Inflammatory macrophage treated with lipopolysaccharide for 4 hours (primary cell): ENCODE measurements at regions not wholly inside any gene's neighbourhood (a gene's known extent, or its start where the extent isn't known, plus 50 kb on each side); places are given as distances from the start of the nearest gene placed in this dataset.

Experiments used
- DNase-seq: peaks from one replicate; pipeline ENCODE4 v3.0.0-alpha.2; 2020

GRCh38 chr20:24256307-24256706, 213.1 kb upstream of the SYNDIG1 start:
- no peak for DNase-seq

DNA sequence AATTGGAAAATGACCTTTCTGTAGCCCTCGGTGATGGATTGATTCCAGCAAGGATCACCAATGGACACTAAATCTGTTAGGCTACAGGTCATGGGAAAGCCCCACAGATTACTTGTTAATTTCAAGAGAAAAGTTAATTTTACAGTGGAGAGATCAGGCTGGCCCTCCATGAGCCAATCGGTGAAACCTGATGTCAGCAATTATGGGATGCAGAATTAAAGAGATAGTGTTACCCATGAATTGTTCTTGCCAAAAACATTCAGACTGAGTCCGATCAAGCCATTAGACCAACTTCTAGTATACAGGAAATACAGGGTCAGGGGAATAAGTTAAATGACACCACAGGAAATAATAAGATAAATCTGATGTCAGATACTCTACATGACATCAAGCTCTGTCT, 214.9 kb upstream of the SYNDIG1 start:
- no peak for DNase-seq

DNA sequence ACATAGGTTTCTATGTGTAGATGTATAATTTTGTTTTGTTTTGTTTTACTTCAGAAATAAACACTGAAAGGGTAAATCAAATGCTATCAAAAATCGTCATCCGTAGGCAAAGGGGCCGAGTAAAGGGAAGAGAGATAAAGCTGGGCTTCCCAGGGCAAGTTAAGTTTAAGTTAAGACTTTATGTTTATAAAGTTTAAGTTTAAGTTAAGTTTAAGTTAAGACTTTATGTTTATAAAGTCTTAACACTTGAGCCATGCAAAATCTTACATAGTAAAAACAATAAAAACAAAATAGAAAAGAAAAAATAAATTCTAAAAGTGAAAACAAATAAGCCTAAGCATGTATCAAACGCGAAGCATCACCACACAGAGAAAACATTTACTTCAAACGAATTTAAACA, 216.1 kb upstream of the SYNDIG1 start:
- DNase-seq = no peak

- DNase-seq = no peak
Observed at GRCh38 chr20:24245094-24245493, 224.3 kb upstream of the SYNDIG1 start.

DNA sequence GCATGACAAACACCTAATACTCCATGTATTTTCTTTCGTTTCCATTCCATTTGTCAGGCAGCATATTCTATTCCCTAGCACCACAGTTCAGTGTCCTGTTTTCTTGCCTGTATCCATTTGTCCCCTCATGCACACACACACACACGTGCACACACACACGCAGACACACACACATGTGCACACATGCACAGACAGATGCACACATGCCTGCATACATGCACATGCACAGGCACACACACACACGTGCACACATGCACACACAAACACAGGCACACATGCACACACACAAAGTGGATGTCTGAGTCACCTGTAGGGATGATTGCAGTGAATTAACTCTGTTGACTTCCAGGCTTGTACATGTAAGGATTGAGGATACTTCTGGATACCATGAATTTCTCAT, 226.7 kb upstream of the SYNDIG1 start:
- DNase-seq = no peak

DNA sequence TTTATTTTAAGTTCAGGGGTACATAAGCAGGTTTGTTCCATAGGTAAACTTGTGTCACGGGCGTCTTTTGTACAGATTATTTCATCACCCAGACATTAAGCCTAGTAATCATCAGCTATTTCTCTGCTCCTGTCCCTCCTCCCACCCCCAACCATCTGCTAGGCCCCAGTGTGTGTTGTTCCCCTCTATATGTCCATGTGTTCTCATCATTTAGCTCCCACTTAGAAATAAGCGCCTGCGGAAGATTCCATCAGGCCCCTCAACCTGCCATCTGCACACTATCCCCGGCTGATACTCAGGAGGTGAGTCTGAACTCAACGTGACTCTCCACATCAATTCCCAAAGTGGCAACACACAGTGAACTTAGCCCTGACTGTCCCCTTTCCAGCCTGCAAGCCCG, 228.0 kb upstream of the SYNDIG1 start:
- DNase-seq = no peak

DNA sequence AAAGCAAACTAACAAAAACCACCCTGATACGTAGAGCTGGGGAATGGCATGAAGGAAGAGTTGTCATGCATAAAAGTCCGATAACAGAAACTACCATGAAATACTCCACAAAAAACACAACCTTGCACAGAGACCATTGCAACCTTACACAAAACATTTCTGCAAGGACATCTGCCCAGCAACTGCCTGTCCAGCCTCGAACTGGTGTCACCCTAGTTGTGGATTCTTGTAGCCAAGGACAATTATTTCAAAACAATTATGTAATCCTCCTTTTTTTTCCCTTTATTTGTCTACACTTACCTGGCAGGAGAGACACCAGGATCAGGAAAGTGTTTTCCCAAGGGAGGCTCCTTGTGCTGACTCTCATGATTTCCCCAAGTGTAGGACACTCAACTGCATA, 232.5 kb upstream of the SYNDIG1 start:
- no peak for DNase-seq

GRCh38 chr20:24236201-24236600, 233.2 kb upstream of the SYNDIG1 start:
- DNase-seq = no peak

GRCh38 chr20:24235296-24236175, 233.9 kb upstream of the SYNDIG1 start:
- DNase-seq = no peak

DNA sequence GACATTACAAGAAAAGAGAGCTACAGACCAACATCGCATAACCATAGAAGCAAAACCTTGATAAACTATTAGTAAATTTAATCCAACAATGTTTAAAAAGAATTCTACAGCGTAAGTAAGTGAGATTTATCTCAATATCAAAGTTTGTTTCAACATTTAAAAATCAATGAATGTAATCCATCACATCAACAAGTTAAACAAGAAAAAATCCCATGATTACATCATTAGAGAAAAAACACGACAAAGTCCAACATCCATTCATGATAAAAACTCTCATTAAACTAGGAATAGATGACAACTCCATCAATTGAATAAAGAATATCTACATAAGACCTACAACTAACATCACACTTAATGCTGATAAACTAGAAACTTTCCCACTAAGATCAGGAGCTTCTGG, 239.0 kb upstream of the GGTLC1 start:
- no peak for DNase-seq

DNA sequence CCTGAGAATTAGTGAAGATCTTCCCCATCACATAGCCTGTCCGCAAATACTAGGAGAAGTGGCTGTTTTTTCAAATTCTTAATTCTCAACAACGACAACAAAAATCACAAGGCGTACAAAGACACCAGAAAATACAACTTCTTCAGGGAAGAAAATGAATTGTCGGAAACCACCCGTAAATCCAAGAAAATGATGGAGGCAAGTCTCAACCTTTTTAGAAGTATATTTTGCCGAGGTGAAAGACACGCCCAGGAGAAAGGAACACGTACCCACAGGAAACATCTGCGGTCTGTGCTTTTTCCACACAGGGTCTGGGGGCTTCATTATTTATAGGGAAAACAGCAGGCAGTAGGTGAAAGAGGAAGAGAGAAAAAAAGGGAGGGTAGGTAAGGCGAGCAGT, 223.9 kb upstream of the GGTLC1 start:
- DNase-seq = no peak

- DNase-seq = no peak
Observed at GRCh38 chr20:24211972-24212371, 223.4 kb upstream of the GGTLC1 start.

DNA sequence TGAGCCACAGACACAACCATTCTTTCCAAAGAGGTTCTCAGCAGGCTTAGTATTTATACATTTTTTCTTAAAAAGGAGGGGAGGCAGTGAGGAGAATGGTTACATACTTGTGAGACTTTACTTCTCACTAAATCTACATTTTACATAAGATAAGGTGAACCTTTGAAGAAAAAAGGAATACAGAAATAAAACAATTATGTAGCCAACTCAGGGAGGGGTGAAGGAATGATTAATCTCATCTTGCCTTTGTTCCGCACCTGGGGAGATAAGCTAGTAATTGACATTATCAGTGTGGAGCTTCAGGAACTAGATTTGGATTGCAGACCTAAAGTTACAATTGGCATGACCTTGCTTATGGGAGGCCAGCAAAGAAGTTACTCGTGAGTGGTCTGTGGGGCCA, 221.8 kb upstream of the GGTLC1 start:
- no peak for DNase-seq

- DNase-seq = no peak
Observed at GRCh38 chr20:24208652-24209051, 220.1 kb upstream of the GGTLC1 start.

DNA sequence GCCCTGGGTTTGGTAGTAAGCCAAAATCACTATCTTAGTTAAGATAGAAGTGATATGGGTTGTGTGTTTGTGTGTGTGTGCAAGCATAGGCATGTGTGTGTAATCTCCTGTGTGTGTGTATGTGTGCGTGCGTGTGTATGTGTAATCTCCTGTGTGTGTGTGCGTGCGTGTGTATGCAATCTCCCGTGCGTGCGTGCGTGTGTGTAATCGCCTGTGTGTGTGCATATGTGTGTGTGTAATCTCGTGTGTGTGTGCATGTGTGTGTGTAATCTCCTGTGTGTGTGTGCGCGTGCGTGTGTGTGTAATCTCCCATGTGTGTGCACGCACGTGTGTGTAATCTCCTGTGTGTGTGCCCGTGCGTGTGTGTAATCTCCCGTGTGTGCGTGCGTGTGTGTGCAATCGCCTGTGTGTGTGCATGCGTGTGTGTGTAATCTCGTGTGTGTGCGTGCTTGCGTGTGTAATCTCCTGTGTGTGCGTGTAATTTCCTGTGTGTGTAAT, 219.3 kb upstream of the GGTLC1 start:
- DNase-seq = no peak

- DNase-seq = no peak
Observed at GRCh38 chr20:24206995-24207394, 218.4 kb upstream of the GGTLC1 start.

- DNase-seq = no peak
Observed at GRCh38 chr20:24203526-24204183, 215.1 kb upstream of the GGTLC1 start.

DNA sequence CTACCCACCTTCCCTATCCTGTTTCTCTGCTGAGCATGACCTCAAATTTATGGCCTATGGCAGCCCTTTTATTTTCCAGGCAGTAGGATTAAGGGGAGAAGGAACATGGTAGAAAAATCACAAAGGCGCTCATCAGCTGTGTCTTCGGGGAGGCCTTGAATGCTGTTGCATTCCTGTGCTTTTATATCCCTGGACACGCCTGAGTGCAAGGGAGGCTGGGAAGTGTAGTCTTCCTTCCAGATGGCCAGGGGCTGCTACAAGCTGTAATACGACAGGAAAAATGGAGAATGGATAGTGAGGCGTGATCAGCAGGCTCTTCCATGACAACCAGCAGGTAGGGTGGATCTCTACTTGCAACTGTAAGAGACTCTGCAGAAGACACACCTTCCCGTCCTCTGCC, 210.9 kb upstream of the GGTLC1 start:
- DNase-seq = no peak

DNA sequence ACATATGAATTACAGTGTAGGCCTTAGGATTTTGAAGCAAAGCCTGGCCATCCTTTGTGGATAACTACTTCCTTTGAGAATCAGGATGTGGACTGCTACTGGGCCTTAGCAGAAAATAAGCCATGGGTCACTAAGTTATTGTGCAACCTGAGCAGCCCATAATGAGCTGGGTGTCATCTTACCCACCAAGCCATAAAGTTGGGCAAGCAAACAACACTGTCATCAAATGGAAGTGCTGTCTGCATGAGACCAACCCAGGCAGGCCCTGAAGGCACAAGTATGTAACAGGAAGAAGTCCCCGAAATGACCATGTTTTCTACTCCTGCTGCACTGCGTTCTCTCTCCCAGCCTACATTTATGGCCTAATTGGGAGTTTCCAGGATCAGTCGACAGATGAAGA, 205.6 kb upstream of the GGTLC1 start:
- no peak for DNase-seq

GRCh38 chr20:24190905-24191304, 202.3 kb upstream of the GGTLC1 start:
- no peak for DNase-seq

DNA sequence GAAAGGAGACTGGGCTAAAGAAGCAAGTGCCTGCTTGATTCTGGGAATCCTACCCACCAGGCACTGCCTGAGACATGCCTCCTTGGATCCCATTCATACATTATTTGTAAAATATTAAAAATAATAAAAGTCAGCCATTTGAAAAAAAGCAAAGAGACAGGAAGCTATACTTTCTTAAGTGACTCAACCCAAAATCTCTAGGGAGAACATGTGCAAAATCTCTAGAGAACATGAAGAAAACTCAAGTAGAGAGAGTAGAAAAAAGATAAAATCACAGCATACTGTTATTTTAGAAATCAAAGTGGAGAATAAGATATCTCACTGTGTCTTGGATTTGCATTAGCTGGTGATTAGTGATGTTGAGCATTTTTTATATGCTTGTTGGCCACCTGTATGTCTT, 197.2 kb upstream of the GGTLC1 start:
- DNase-seq = no peak

GRCh38 chr20:24181151-24181550, 192.6 kb upstream of the GGTLC1 start:
- no peak for DNase-seq

DNA sequence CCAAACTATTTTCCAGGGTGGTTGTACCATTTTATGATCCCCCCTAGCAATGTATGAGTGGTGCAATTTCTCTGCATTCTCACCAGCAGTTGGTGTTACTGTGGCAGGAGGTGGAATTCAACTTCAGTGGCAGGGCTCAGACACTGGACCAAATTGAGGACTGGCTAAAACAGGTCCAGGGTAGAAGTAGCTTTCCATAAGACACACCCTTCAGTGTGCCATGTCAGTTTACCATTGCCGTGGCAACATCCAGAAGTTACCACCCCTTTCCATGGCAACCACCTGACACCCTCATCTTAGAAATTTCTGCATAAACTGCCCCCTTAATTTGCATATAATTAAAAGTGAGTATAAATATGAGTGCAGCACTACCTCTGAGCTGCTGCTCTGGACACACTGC, 180.7 kb upstream of the GGTLC1 start:
- no peak for DNase-seq

GRCh38 chr20:24166412-24166811, 177.8 kb upstream of the GGTLC1 start:
- no peak for DNase-seq

GRCh38 chr20:24166123-24166381, 177.5 kb upstream of the GGTLC1 start:
- no peak for DNase-seq
